Activated CD4-positive, alpha-beta T cell treated with anti-CD3 and anti-CD28 coated beads, Interleukin-2, amount 50 U/mL, for 48 hours (primary cell): ENCODE measurements at regions not wholly inside any gene's neighbourhood (a gene's known extent, or its start where the extent isn't known, plus 50 kb on each side); places are given as distances from the start of the nearest gene placed in this dataset.
"Not testable (repeated sequence)": the region's sequence is repeated elsewhere in the genome, so short reads cannot be mapped to it uniquely, and the experiment has no call there.

Experiments used
- DNase-seq, 2 experiments: peaks; one replicate each; pipeline ENCODE4 v3.0.0-alpha.2; 2020

GRCh38 chr6:1197309-1197708, 114.6 kb upstream of the FOXQ1 start:
- DNase-seq, result no peak

GRCh38 chr6:1191141-1191630, 120.7 kb upstream of the FOXQ1 start:
- no peak for DNase-seq

- no peak for DNase-seq
Measured at GRCh38 chr6:1190366-1190765, 121.5 kb upstream of the FOXQ1 start.

GRCh38 chr6:1188199-1188598, 123.7 kb upstream of the FOXQ1 start:
- no peak for DNase-seq

GRCh38 chr6:1187293-1188131, 124.4 kb upstream of the FOXQ1 start:
- DNase-seq, result no peak

- DNase-seq, result no peak
Measured at GRCh38 chr6:1184318-1184717, 127.6 kb upstream of the FOXQ1 start.

- DNase-seq, result no peak
Measured at GRCh38 chr6:1182722-1183521, 129.0 kb upstream of the FOXQ1 start.

- DNase-seq, result no peak
Measured at GRCh38 chr6:1181939-1182605, 129.8 kb upstream of the FOXQ1 start.

GRCh38 chr6:1179571-1180459, 132.1 kb upstream of the FOXQ1 start:
- DNase-seq, result no peak

- DNase-seq, result no peak
Measured at GRCh38 chr6:1178590-1178989, 133.3 kb upstream of the FOXQ1 start.

GRCh38 chr6:1176567-1176966, 135.3 kb upstream of the FOXQ1 start:
- DNase-seq, result no peak

GRCh38 chr6:1175877-1176276, 136.0 kb upstream of the FOXQ1 start:
- DNase-seq, result no peak

- DNase-seq, result no peak
Measured at GRCh38 chr6:1170794-1171193, 141.1 kb upstream of the FOXQ1 start.

- DNase-seq, result no peak
Measured at GRCh38 chr6:1164600-1164999, 147.3 kb upstream of the FOXQ1 start.

- no peak for DNase-seq
Measured at GRCh38 chr6:1163501-1163900, 148.4 kb upstream of the FOXQ1 start.

GRCh38 chr6:1162367-1163275, 149.3 kb upstream of the FOXQ1 start:
- no peak for DNase-seq

- not testable (repeated sequence) for DNase-seq
Measured at GRCh38 chr6:1156411-1156810, 155.5 kb upstream of the FOXQ1 start.

- DNase-seq, result no peak
Measured at GRCh38 chr6:1153696-1154245, 158.1 kb upstream of the FOXQ1 start.

- no peak for DNase-seq
Measured at GRCh38 chr6:1146500-1146899, 165.4 kb upstream of the FOXQ1 start.

GRCh38 chr6:1145768-1146218, 166.1 kb upstream of the FOXQ1 start:
- no peak for DNase-seq
